Femur (tissue), 1 donor: ENCODE measurements at regions not wholly inside any gene's neighbourhood (a gene's known extent, or its start where the extent isn't known, plus 50 kb on each side); places are given as distances from the start of the nearest gene placed in this dataset.

ENCODE experiments used
- DNase-seq: peaks from one replicate; pipeline ENCODE4 v3.0.0-alpha.2; 2017

DNA sequence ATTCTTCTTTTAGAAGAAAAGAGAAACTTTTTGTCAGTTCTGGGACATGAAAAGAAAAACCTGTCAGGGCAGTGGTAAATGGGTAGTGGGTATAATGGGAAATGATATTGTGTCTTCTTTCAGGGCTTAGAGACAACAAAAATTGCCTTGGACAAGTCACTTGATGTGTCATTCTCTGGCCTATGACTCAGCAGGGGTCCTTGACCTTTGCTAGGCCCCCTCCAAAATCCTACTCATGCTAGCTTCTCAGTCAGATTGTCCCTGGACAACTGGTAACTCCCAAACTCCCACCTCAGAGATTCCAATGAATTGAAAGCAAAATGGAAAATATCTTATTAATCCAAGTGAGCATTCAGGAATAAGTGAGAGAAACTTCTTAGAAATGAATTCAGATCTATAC is 258.8 kb upstream of the SPRY2 start:
- no peak for DNase-seq

DNA sequence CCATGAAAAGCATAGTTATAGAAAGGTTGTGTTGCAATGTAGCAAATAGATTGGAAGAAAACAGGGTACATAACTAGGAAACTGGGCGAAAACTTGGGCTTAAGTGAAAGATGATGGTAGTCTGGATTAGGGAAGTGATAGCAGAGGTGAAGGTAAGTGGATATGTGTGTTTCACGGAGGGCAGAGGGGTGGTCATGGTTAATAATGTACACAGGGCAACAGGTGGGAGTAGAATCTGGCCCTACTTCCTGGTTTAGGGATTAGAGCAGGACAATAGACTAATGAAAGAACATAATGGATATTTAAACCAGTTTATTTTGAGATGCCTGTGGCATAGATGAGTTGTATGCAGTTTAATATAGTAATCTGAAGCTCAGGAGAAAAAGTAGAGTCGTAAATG is 257.3 kb upstream of the SPRY2 start:
- no peak for DNase-seq

DNA sequence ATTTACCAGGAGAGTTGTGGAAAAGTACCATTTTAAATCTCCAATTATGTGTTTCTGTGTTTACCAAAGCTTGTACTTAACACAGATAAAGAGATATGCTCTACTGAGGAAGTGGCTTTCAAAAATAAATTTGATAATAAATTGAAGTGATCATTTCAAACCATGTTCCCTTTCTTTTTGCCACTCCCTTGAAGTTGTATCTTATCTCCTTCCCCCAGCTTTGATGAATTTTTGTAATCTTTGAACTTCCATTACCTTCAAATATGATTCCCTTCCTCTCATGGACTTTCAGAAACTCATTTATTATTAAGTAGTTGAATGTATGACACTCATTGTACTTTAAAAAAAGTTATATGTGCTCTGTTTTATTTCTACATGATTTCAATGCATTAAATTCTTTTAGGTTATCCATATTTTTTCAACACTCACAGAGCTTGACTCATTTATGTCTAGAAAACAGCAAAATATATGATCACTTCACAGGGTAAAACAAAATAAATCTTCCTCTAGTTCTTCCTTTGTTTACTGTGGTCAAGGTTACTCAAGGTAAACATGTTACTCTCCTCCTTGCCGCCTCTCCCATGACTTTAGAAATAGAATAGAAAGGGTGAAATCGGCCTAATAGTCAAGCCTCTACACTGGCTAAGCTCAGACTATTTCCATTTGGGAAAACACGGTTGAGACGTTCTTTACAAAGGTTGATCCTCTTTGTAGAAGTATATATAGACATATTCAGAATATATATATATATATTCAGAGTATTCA is 251.2 kb upstream of the SPRY2 start:
- no peak for DNase-seq

DNA sequence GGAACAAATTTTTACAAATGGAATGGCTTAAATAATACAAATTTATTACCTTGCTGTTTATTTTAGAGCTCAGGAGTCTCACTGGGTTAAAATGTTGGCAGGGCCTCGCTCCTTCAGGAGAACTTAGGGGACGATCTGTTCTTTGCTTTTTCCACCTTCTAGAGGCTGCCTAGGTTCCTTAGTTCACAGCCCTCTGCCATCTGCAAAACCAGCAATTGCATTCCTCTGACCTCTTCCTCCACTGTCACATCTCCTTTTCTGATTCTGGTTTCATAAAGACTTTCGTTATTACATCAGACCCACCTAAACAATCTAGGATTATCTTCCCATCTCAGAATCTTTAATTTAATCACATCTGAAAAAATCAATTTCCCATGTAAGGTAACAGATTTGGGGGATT is 249.6 kb upstream of the SPRY2 start:
- no peak for DNase-seq

DNA sequence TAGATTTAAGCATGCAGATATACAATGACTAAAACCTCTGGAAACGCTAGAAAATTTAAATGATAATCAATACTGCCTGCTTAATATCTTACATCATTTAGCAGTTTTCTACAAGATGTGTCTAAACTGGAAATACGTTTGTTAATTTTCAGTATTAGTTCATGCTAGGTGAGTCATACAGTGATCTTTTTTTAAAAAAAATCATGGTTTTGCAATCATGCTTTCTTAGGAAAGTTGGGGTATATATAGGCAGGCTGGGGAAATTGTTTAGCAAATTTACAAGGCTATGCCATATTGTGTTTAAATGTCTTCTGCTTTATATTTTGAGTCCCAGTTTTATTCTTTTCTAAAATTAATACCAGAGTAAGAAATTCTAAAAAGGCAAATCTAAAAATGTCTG is 245.4 kb upstream of the SPRY2 start:
- no peak for DNase-seq

DNA sequence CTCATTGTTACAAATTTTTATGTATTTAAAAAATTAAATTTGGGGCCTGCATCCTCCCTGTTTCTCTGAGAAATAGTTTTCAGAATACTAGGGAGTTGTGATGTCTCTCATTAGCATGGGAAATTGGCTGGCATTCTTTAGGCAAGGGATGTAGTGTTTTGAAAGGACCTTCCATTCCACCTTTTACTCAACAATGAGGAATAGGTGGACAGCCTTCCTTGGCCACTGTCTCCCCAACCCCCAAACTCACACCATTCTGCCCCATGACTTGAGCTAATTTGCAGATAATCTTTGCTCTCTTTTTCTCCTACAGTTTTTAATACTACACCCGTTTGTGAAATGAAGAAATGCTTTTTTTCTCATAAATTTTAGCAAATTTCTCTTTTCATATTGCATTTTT is 244.6 kb upstream of the SPRY2 start:
- DNase-seq = no peak

DNA sequence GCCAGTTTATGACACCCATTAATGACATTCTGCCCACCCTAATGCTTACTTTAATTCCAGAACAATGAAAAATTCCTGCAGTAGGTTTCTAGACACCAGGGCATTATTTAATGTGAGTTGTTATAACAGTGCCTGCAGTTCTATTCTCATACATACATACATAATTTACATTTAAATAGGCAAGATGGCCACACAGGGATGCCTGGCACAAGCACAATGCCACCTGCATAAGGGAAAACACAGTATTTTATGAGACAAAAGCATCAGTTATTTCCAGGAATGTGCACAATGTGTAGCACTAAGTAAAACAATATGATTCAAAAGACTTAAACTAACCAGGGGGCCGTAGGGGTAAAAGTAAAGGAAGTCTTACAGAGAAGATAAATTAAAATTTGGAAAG is 243.9 kb upstream of the SPRY2 start:
- DNase-seq = no peak

DNA sequence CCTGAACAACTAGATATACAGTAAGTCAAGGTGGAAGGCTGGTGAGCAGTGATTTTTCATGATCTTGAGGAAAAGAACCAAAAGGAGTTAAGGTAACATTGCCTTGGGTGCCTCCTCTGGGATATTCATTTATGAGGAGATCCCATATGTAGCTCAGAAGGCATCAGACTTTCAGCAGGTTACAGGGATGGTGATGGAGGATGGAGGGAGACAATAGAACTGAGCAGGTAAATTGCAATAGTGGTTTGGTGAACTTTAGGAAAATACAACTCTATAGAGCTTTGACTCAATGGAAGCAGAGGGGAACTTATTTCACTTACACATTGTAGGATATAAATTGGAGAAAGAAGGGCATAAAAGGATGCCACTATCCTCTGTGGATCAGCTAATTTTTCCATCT is 243.4 kb upstream of the SPRY2 start:
- DNase-seq = no peak

DNA sequence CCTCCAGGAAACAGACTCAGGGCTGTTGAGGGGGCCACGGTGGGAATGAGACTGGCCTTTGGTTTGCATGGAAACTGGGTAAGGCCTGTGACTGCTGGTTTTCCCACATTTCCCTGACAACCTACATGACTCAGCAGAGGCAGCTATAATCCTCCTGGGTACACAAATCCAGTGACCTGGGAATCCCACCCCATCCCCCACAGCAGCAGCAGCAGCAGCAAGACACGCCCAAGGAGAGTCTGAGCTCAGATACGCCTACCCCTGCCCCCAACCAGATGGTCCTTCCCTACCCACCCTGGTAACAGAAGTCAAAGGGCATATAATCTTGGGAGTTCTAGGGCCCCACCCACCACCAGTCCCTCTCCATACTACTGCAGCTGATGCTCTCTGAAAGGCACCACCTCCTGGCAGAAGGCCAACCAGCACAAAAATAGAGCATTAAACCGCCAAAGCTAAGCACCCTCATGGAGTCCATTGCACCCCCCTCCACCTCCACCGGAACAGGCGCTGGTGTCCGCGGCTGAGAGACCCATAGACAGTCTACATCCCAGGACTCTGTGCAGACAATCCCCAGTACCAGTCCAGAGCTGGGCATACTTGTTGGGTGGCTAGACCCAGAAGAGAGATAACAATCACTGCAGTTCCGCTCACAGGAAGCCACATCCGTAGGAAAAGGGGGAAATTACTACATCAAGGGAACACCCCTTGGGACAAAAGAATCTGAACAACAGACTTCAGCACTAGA is 237.2 kb upstream of the SPRY2 start:
- no peak for DNase-seq

DNA sequence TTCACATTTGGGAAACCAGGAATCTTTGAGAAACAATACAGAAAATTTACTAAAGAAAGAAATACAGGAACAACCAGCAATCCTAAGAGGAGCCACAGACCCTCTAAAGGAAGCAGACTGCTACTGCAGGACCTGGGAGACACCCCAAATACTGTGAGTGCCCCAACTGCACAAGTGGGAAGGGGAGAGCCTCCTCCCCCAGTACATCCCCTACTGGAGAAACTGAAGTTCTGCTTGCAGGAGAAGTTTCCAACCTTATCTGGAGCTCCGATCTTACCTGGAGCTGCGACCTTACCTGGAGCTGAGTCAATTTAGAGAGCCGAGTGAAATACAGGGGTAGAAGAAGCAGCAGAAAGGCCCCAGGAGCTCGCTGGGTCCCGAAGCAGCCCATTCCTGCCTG is 236.4 kb upstream of the SPRY2 start:
- no peak for DNase-seq

DNA sequence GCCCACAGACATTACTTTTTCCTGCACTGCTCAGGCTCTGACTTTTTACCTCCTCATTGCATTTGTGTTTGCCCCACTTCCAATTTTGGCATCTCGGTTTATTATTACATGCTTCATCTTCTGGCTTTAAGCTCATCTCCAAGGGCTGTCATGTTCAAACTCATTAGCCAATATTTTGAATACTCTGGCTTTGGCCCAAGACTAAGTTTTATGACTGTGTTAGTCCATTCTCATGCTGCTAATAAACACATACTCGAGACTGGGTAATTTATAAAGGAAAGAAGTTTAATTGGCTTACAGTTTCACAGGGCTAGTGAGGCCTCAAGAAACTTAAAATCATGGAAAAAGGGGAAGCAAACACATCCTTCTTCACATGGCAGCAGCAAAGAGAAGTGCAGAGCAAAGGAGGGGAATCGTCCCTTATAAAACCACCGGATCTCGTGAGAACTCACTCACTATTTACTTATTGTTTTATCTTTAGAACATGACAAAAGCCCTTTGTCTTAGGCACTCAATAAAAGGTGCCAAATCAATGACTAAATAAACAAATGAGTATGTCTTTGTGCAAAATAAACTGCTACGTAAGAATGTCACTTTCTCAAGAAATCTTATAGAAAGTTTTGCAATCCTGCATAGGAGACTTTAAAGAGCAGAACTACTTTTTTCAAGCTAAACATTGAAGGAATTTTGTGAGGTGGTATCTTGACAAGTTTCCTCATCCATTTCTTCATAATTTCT is 233.4 kb upstream of the SPRY2 start:
- DNase-seq = no peak

DNA sequence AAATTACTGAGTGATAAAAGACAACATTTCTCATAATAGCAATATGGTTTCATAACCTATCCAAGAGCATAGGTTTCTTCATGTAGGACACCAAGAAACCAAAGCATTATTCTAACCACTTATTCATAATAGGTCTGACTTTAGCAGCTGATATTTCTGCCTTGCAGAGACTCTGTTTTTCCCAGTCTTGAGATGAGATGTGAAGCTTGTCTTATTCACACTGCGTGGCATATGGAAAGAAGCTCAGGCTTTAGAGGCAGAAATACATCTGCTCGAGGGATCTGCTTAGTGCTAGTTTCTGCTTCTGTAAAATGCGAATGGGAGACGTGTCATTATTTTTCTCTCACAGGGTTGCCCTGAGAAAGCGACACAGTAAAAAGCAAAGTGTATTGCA is 232.0 kb upstream of the SPRY2 start:
- DNase-seq = no peak

DNA sequence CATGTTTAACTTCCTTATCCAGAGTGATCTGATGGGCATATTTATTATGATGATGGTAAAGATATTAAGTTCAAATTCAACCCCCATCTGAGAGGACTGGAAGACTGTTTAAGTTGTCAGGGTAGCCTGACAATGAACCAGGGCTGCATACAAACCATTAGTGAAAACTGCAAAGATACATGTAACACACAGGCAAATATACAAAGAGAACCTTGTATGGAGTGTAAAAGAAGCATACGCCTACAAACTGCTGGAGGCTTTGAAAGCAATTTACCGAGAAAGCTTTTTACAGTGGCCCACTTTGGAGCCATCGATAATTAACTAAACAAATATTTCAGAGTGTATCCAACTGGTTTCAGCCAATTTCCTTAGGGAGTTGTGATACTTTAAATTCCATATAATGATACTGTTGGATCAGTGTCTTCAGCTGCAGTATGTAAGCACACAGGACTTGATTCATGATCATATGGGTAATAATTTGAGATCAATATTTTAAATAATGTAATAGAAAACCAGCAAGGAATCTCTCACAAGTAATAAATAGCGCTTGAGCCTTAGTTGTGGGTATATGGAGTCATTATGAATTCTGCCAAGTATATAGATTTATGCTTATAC is 231.5 kb upstream of the SPRY2 start:
- no peak for DNase-seq

DNA sequence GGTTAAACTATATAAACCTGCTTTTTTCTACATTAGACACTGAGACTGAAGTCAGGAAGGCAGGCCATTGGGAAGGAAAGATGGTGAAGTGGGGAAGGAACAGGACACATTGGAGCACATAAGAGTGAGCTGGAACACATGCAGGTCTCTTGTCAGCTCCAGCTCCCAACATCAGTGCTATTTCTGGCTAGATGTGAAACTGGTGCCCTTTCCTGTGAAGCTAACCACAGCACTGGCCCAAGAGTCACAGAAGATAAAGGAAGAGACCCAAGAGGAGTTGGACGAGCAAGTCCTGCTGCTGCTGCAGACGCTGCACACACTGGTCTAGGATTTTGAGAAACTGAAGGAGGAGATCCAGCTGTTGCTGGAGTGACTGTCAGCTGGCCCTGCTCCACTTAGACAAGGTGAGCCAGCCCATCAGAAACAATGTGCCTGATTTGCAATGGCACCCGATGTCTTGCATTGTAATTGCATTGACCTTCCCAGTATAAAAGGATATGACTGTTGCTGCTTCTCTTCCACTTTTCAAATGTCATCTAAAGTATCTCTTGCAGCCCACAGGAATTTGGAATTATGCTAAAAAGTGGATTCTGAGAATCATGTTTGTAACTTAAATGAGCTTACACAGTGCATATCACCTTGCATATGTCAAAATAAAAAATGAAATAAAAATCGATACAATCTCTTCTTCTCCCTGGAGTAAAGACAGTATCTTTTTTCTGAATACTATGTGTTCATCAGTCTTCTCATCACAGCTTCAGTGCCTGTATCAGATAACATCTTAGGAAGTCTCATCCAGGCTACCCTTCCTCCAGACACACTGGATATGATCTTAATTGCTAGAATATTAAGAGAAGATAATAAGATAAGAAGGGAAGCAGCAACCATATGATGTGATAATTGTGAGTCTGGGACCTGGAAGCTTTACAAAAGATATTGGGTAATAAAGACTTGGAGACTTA is 230.7 kb upstream of the SPRY2 start:
- DNase-seq = no peak

DNA sequence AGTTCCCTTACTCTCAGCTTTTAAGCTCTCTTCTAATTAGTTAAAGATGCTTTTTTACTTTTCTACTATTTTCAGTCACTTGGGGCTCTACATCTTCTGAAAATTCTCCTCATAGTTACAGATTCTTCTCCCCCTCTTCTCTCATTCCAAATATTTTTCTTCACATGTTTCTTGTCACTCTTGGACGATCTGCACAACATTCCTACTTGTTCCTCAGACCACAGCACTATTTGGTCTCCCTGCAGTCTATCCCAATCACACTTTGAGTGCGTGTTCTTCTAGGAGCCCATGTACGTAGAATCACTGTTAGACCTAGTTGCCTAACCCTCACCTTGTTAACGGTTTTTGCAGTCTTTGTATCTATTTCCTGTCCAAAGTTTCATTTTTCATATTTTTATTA is 222.5 kb upstream of the SPRY2 start:
- DNase-seq = no peak

DNA sequence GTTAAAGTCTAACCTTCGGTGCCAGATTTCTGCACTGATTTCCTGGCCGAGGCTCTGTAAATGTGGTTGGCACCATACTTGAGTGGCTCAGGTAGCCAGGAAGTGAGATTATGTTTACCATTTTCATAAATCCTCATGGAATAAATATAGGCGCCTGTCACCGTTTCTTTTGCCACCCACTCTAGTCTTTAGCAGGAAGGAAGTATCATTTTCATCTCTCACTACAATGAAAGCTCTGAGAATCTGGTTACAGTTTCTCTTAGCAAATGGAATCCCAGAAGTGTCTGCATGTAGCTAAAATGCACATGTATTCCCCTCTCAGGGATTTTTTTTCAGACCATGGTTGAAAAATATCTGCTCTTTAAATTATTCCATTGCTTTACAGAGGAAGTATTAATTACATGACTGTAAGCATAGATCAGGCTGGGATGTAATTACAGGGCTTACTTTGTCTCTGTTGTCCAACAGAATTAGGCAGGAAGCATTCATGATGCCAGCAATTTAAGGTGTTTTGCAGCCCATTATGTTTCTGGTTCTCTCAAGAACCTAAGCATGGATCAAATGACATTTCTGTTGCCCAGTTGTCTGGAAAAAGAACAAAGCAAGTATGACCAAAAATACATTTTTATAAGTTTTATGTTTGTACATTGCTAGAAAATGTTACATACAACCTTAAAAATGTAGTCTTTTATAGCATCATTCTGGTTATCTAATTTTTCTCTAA is 221.7 kb upstream of the SPRY2 start:
- no peak for DNase-seq

DNA sequence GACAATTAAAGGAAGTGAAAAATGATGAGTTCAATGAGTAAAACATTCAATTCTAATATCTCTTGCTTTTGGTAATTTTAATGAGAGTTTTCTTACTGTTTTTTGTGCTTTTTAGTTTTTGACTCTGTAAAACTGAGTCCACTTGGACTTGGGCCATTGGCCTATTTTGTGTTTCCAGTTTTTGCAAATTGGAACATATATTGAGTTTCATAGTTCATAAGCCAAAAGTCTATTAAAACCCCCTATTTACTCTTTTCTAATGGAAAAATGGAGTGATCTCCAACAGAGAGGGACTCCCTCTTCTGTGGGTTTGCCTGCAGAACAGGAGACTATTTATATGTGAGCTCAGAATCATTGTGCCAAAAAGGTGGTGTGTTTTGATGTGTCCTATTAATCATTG is 219.7 kb upstream of the SPRY2 start:
- DNase-seq = no peak

DNA sequence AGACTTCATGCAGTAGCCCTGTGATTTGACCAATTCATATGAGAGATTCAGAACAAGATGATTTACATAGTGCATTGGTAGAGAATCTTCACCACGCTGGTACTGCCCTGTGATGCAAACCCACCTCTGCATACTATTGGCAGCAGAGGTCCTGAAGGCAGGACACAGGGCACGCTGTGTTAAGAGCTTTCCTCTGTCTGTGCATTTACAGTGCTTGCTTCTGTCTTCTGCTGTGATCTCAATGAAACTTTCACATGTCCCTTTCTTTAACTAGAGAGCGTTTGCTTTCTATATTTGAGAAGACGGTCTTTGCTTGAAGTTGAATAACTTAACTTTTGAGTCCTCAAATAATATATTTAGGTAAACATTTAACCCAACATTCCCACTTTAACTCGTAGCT is 219.0 kb upstream of the SPRY2 start:
- DNase-seq = no peak

DNA sequence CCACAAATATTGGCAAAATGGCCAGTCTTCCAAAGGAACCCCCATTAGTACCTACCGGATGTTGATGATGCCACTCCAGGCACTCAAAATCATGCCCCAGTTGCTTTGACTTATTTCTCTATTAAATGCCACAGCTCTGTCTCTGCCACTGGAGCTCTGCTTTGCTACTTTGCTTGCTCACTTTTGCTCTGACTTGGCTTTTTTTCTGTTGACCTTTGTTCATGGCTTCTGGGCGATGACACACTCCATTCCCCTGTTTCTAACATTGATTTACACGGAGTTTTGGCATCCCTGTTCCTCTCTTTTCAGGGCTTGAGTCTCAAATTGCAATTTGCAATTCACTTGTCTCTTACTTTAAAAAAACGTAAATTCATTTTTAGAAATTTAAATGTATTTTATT is 217.1 kb upstream of the SPRY2 start:
- DNase-seq = no peak

DNA sequence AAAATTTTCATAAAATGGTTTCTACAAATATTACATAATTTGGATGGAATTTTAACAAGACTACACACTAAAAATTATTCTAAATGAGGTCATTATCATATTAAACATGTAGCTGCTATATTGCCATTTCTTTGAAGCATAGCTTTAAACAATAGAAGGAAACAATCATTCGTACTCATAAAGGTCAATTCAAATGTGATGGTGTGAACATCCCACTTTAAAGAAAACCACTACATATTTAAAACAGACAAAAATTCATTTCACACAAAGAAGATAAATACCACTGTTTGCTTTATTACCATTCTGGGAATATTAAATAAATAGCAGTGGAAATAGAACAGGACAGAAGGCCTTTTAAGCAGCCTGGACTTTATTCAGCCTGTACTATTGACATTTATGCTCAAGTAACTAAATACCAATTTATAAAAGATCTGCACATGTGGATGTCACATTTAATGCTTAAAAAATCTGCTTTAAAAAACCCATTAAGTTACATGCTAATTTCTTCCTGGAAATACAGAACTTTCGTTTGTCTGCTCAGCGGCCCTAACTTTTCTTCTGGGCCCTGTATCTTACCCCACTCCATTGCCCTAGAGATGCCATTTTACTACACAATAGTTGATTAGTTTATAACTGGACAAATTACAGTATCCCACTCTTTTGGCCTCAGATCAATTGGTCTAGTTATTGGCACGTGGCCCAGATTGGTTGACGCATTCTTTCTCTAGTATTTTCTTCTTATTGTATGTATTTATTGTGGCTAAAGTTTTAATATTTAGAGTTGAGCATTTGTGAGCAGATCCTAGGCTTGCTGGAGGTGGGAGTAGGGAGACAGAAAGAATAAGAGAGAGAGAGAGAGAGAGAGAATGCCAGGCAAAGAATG is 215.1 kb upstream of the SPRY2 start:
- peak; percentile 33 for DNase-seq
